NCI-H2081 (cell line): ENCODE measurements at regions not wholly inside any gene's neighbourhood (a gene's known extent, or its start where the extent isn't known, plus 50 kb on each side); places are given as distances from the start of the nearest gene placed in this dataset.
A peak's percentile ranks its signal among the peaks of the same experiment; 100 is the strongest.
"Not testable (repeated sequence)": the region's sequence is repeated elsewhere in the genome, so short reads cannot be mapped to it uniquely, and the experiment has no call there.

Source experiments
- DNase-seq, 2 experiments: peaks; one replicate each; lab custom pipeline; 2025; lab: John Stamatoyannopoulos, UW

- DNase-seq, result no peak
Measured at GRCh38 chr2:145543155-145543554, 1023.2 kb upstream of the ZEB2 start.

GRCh38 chr2:145541028-145541427 is 1021.1 kb upstream of the ZEB2 start:
- DNase-seq, result no peak

GRCh38 chr2:145538661-145539350 is 1018.9 kb upstream of the ZEB2 start:
- no peak for DNase-seq

- no peak for DNase-seq
Measured at GRCh38 chr2:145530653-145531052, 1010.7 kb upstream of the ZEB2 start.

GRCh38 chr2:145524836-145525235 is 1004.9 kb upstream of the ZEB2 start:
- no peak for DNase-seq

- no peak for DNase-seq
Measured at GRCh38 chr2:145524303-145524702, 1004.4 kb upstream of the ZEB2 start.

GRCh38 chr2:145519254-145519653 is 999.3 kb upstream of the ZEB2 start:
- not testable (repeated sequence) for DNase-seq

GRCh38 chr2:145511946-145512345 is 992.0 kb upstream of the ZEB2 start:
- DNase-seq, result no peak

GRCh38 chr2:145503511-145503910 is 983.6 kb upstream of the ZEB2 start:
- peak; percentile 1 to 66 for DNase-seq

GRCh38 chr2:145501920-145502319 is 982.0 kb upstream of the ZEB2 start:
- no peak for DNase-seq

- peak; percentile 1 to 4 for DNase-seq
Measured at GRCh38 chr2:145495590-145495989, 975.7 kb upstream of the ZEB2 start.

- DNase-seq, result no peak
Measured at GRCh38 chr2:145494441-145494840, 974.5 kb upstream of the ZEB2 start.

- no peak for DNase-seq
Measured at GRCh38 chr2:145488571-145488970, 968.7 kb upstream of the ZEB2 start.

GRCh38 chr2:145484448-145485097 is 964.7 kb upstream of the ZEB2 start:
- DNase-seq, result no peak

- DNase-seq, result no peak
Measured at GRCh38 chr2:145483854-145484253, 963.9 kb upstream of the ZEB2 start.

- DNase-seq, result no peak
Measured at GRCh38 chr2:145481334-145481922, 961.5 kb upstream of the ZEB2 start.

GRCh38 chr2:145464866-145465265 is 944.9 kb upstream of the ZEB2 start:
- no peak for DNase-seq

GRCh38 chr2:145460112-145460511 is 940.2 kb upstream of the ZEB2 start:
- no peak for DNase-seq

- DNase-seq, result peak; percentile 93 to 99
Measured at GRCh38 chr2:145431181-145431951, 911.4 kb upstream of the ZEB2 start.

GRCh38 chr2:145423809-145424208 is 903.9 kb upstream of the ZEB2 start:
- DNase-seq, result no peak

GRCh38 chr2:145422576-145422975 is 902.7 kb upstream of the ZEB2 start:
- no peak for DNase-seq

- DNase-seq, result no peak
Measured at GRCh38 chr2:145421841-145422240, 901.9 kb upstream of the ZEB2 start.

GRCh38 chr2:145416640-145417039 is 896.7 kb upstream of the ZEB2 start:
- DNase-seq, result no peak
